Endothelial cell of umbilical vein (primary cell): ENCODE measurements at regions not wholly inside any gene's neighbourhood (a gene's known extent, or its start where the extent isn't known, plus 50 kb on each side); places are given as distances from the start of the nearest gene placed in this dataset.

ENCODE experiments used
- BruUV-seq: library from RNA; stranded (reverse); fragments of 400-500 nt; replicated peaks from 2 replicates; lab custom pipeline; 2021; lab: Mats Ljungman, UMichigan
- CTCF ChIA-PET: fragments of 300-600, 350-600 bp; sonication (Branson Sonifier 250); formaldehyde crosslinking; loops from one replicate; lab custom pipeline; 2021; ENCODE audit warnings: antibody characterized with exemption, inconsistent platforms; lab: Charles Lee
- POLR2A ChIA-PET: fragments of 300-600, 350-600 bp; sonication (Branson Sonifier 250); formaldehyde crosslinking; loops from one replicate; lab custom pipeline; 2021; ENCODE audit warnings: antibody characterized with exemption, inconsistent platforms; lab: Charles Lee
- DNase-seq: peaks from one replicate; pipeline ENCODE4 v3.0.0-alpha.2; 2011; ENCODE audit warnings: low read depth, low spot score
- FAIRE-seq: peaks from 2 replicates; lab custom pipeline; 2011; peaks lifted over from hg19 to GRCh38; lab: Jason Lieb, UNC
- H2AFZ ChIP-seq: 2 replicates; pipeline ENCODE4 v1.6.0; 2012; ENCODE audit warnings: low read depth, low read length, control low read depth, inconsistent platforms
- H3K27ac ChIP-seq: 2 replicates; pipeline ENCODE4 v1.5.1; 2011; ENCODE audit warnings: low read depth, mild to moderate bottlenecking, control low read depth, low read length, moderate library complexity; ENCODE audit not compliant: insufficient read depth
- H3K27me3 ChIP-seq, 2 experiments: 2 replicates each; pipeline versions ENCODE4 v1.6.0 to v1.6.1; 2011; ENCODE audit warnings: low read length in 2 of 2, mixed read lengths in 1 of 2; ENCODE audit not compliant: control insufficient read depth in 2 of 2, insufficient read depth in 2 of 2
- H3K36me3 ChIP-seq, 2 experiments: 2 replicates in 1 of 2; 3 replicates in 1 of 2; pipeline ENCODE4 v1.5.1; 2011; ENCODE audit warnings: low read length in 2 of 2, mild to moderate bottlenecking in 1 of 2, moderate library complexity in 1 of 2; ENCODE audit not compliant: control insufficient read depth in 2 of 2, insufficient read depth in 2 of 2; ENCODE audit errors: extremely low read depth in 1 of 2
- H3K4me1 ChIP-seq: 3 replicates; pipeline ENCODE4 v1.5.1; 2011; ENCODE audit warnings: mild to moderate bottlenecking, low read length; ENCODE audit not compliant: control insufficient read depth, insufficient read depth; ENCODE audit errors: extremely low read depth
- H3K4me2 ChIP-seq: 2 replicates; pipeline ENCODE4 v1.6.1; 2011; ENCODE audit warnings: low read length, control low read depth, mixed read lengths; ENCODE audit not compliant: insufficient read depth
- H3K4me3 ChIP-seq, 3 experiments: fragments of 200-600 bp in 1 of 3; sonication (generic), shearing (Covaris generic) in 1 of 3; replicated peaks in 1 of 3; 2 replicates each; pipeline ENCODE4 v1.5.1; 2011 to 2016; ENCODE audit warnings: control low read depth in 3 of 3, low read length in 3 of 3, mild to moderate bottlenecking in 2 of 3, inconsistent platforms in 1 of 3, low read depth in 1 of 3, moderate library complexity in 1 of 3; ENCODE audit not compliant: insufficient read depth in 1 of 3
- H3K79me2 ChIP-seq: 2 replicates; pipeline ENCODE4 v1.6.0; 2012; ENCODE audit warnings: low read length, inconsistent platforms; ENCODE audit not compliant: control insufficient read depth, insufficient read depth
- H3K9ac ChIP-seq: replicated peaks from 2 replicates; pipeline ENCODE3; 2011; ENCODE audit warnings: low read length, control low read depth; ENCODE audit not compliant: insufficient read depth; ENCODE audit errors: extremely low read depth
- H3K9me1 ChIP-seq: replicated peaks from 3 replicates; pipeline ENCODE4 v1.6.0; 2011; ENCODE audit warnings: mild to moderate bottlenecking, low read length; ENCODE audit not compliant: control insufficient read depth, insufficient read depth; ENCODE audit errors: extremely low read depth
- H3K9me3 ChIP-seq: replicated peaks from 2 replicates; pipeline ENCODE4 v1.5.1; 2012; ENCODE audit warnings: low read length, inconsistent platforms; ENCODE audit not compliant: control insufficient read depth, insufficient read depth
- H4K20me1 ChIP-seq: replicated peaks from 2 replicates; pipeline ENCODE3; 2011; ENCODE audit warnings: mild to moderate bottlenecking, low read length; ENCODE audit not compliant: control insufficient read depth, insufficient read depth; ENCODE audit errors: extremely low read depth
- EZH2 ChIP-seq: IDR thresholded peaks from 2 replicates; pipeline ENCODE4 v1.6.1; 2012; ENCODE audit warnings: borderline replicate concordance, low read depth, mild to moderate bottlenecking, moderate library complexity, low read length, inconsistent platforms; ENCODE audit not compliant: severe bottlenecking
- FOS ChIP-seq: IDR thresholded peaks from 2 replicates; pipeline ENCODE4 v1.6.1; 2011; ENCODE audit warnings: mild to moderate bottlenecking, low read length, moderate library complexity, borderline replicate concordance; ENCODE audit not compliant: insufficient read depth
- GATA2 ChIP-seq: IDR thresholded peaks from 2 replicates; pipeline ENCODE4 v1.7.0; 2011; ENCODE audit warnings: low read depth, mild to moderate bottlenecking, moderate library complexity, mixed read lengths, low read length; ENCODE audit not compliant: insufficient read length, insufficient read depth
- JUN ChIP-seq: IDR thresholded peaks from 2 replicates; pipeline ENCODE4 v1.6.1; 2011; ENCODE audit warnings: borderline replicate concordance, low read depth; ENCODE audit not compliant: insufficient read length, insufficient read depth
- MYC ChIP-seq: IDR thresholded peaks from one replicate; pipeline ENCODE4 v1.6.1; 2011; ENCODE audit warnings: mild to moderate bottlenecking, low read depth, low read length
- POLR2A ChIP-seq: IDR thresholded peaks from 2 replicates; pipeline ENCODE4 v1.6.1; 2012; ENCODE audit warnings: low read depth, mild to moderate bottlenecking, control low read depth, low read length
- POLR2AphosphoS5 ChIP-seq: IDR thresholded peaks from 2 replicates; pipeline ENCODE4 v1.6.1; 2012; ENCODE audit warnings: low read depth, mild to moderate bottlenecking, control low read depth, low read length, moderate library complexity; ENCODE audit not compliant: insufficient read depth
- dilution Hi-C: fragments of 300-500 bp; cut with MboI; formaldehyde crosslinking; loops from one replicate; pipeline ENCODE4 v1.15.0; 2019; ENCODE audit warnings: low sequenced_read_pairs; ENCODE audit not compliant: extremely low pct_ligation_motif_present
- intact Hi-C: fragments of 100-400 bp; cut with micrococcal nuclease; formaldehyde crosslinking; loops from one replicate; pipeline ENCODE4 v1.10.0; 2022
- TF ChIP-seq, protein P1 (sequence below): IDR thresholded peaks from 2 replicates; pipeline ENCODE4 v1.6.1; 2011; ENCODE audit not compliant: insufficient read depth, insufficient read length
- TF ChIP-seq, protein P2 (sequence below), 2 donors: IDR thresholded peaks; 1 replicate in 1 of 2; 2 replicates in 1 of 2; pipeline ENCODE4 v1.5.1; 2011; ENCODE audit warnings: low read length in 2 of 2, mild to moderate bottlenecking in 2 of 2, moderate library complexity in 2 of 2, control low read depth in 1 of 2, inconsistent platforms in 1 of 2, low read depth in 1 of 2; ENCODE audit not compliant: insufficient read depth in 1 of 2; ENCODE audit errors: extremely low read depth in 1 of 2

DNA sequence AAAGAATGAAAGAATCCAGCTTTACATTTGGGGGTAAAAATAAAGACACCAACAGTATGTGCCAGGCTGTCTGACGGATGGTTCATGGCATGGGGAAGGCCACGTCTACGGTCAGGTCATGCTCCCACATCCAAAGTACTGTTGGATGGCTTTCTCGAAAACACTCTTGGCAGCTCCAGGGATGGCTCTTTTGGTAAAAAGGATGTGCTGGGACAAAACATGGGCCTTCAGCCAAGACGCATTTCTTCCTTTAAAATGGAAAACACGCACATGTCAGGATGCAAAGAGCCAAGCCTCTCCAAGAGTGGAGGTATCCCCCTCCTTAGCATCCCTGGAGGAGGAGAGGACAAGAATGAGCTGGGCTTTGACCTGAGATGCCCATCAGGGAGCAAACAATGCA lies 376.5 kb upstream of the KLHL29 start:
- dilution Hi-C loops (no loop called here), intact Hi-C loops (no loop called here)
- Histone ChIP-seq H3K27me3 (no peaks in the 10 kb centered on the region), H3K4me2 (no peak overlapping the region), H2AFZ (no peak overlapping the region), H3K36me3 (no peaks in the 10 kb centered on the region), H3K9me1 (no peaks in the 10 kb centered on the region), H3K79me2 (no peaks in the 10 kb centered on the region), H3K9ac (no peak overlapping the region), H3K4me1 (no peaks in the 10 kb centered on the region), H3K27ac (no peak overlapping the region), H3K9me3 (peaks cover 3% of the 10 kb centered on the region), H3K4me3 (no peak overlapping the region), H4K20me1 (no peaks in the 10 kb centered on the region)
- CTCF ChIA-PET, result no interaction called here
- FAIRE-seq, result no peak
- no TSS peak for BruUV-seq
- POLR2A ChIA-PET, result no interaction called here
- TF ChIP-seq POLR2A, result no peak
- TF ChIP-seq JUN, result no peak
- TF ChIP-seq GATA2, result no peak
- TF ChIP-seq, protein P1, sequence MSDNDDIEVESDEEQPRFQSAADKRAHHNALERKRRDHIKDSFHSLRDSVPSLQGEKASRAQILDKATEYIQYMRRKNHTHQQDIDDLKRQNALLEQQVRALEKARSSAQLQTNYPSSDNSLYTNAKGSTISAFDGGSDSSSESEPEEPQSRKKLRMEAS, result no peak
- no peak for TF ChIP-seq POLR2AphosphoS5
- TF ChIP-seq, protein P2, sequence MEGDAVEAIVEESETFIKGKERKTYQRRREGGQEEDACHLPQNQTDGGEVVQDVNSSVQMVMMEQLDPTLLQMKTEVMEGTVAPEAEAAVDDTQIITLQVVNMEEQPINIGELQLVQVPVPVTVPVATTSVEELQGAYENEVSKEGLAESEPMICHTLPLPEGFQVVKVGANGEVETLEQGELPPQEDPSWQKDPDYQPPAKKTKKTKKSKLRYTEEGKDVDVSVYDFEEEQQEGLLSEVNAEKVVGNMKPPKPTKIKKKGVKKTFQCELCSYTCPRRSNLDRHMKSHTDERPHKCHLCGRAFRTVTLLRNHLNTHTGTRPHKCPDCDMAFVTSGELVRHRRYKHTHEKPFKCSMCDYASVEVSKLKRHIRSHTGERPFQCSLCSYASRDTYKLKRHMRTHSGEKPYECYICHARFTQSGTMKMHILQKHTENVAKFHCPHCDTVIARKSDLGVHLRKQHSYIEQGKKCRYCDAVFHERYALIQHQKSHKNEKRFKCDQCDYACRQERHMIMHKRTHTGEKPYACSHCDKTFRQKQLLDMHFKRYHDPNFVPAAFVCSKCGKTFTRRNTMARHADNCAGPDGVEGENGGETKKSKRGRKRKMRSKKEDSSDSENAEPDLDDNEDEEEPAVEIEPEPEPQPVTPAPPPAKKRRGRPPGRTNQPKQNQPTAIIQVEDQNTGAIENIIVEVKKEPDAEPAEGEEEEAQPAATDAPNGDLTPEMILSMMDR (IDR thresholded peaks at IDR 0.05; ENCODE audit: extremely low read depth in 1 of 2, insufficient read depth in 1 of 2, low read depth in 1 of 2, low read length in 2 of 2), result no peak
- no peak for TF ChIP-seq EZH2
- TF ChIP-seq MYC, result no peak
- TF ChIP-seq FOS, result no peak
- DNase-seq, result no peak
